Liver (tissue), 8 donors: ENCODE measurements at regions not wholly inside any gene's neighbourhood (a gene's known extent, or its start where the extent isn't known, plus 50 kb on each side); places are given as distances from the start of the nearest gene placed in this dataset.

ENCODE experiments used
- DNase-seq: peaks from one replicate; pipeline ENCODE4 v3.0.0-alpha.2; 2017; ENCODE audit warnings: low spot score
- H3K27ac ChIP-seq, 2 donors: one replicate each; pipeline ENCODE4 v1.7.0; 2013; ENCODE audit warnings: inconsistent platforms in 2 of 2, low read length in 2 of 2, control low read depth in 1 of 2, low read depth in 1 of 2, mild to moderate bottlenecking in 1 of 2
- H3K27me3 ChIP-seq, 4 donors: one replicate each; pipeline versions ENCODE4 v1.6.1 to v1.7.0; 2013; ENCODE audit warnings: low read length in 3 of 4, inconsistent platforms in 1 of 4, mild to moderate bottlenecking in 1 of 4, moderate library complexity in 1 of 4; ENCODE audit not compliant: control insufficient read depth in 4 of 4, insufficient read depth in 4 of 4
- H3K36me3 ChIP-seq, 4 donors: one replicate each; pipeline versions ENCODE4 v1.6.1 to v1.7.0; 2013; ENCODE audit warnings: low read length in 3 of 4, mild to moderate bottlenecking in 3 of 4, low read depth in 1 of 4, moderate library complexity in 1 of 4; ENCODE audit not compliant: control insufficient read depth in 4 of 4, insufficient read depth in 3 of 4
- H3K4me1 ChIP-seq, 4 donors: one replicate each; pipeline versions ENCODE4 v1.6.1 to v1.7.0; 2013; ENCODE audit warnings: low read length in 3 of 4, mild to moderate bottlenecking in 3 of 4, moderate library complexity in 1 of 4; ENCODE audit not compliant: control insufficient read depth in 4 of 4, insufficient read depth in 4 of 4
- H3K4me3 ChIP-seq, 3 donors: one replicate each; pipeline versions ENCODE4 v1.6.1 to v1.7.0; 2013; ENCODE audit warnings: low read length in 3 of 3, control low read depth in 1 of 3, low read depth in 1 of 3, mild to moderate bottlenecking in 1 of 3
- H3K9ac ChIP-seq, 2 donors: one replicate each; pipeline ENCODE4 v1.7.0; 2013; ENCODE audit warnings: low read length in 2 of 2, mild to moderate bottlenecking in 2 of 2, moderate library complexity in 2 of 2, control low read depth in 1 of 2, low read depth in 1 of 2
- H3K9me3 ChIP-seq, 4 donors: one replicate each; pipeline versions ENCODE4 v1.6.1 to v1.7.0; 2013; ENCODE audit warnings: low read length in 3 of 4; ENCODE audit not compliant: control insufficient read depth in 4 of 4
- EGR1 ChIP-seq, 2 donors: IDR thresholded peaks; 2 replicates each; pipeline ENCODE4 v1.6.1; 2016 to 2018; ENCODE audit warnings: antibody characterized with exemption in 2 of 2, low read depth in 2 of 2
- FOXA1 ChIP-seq: IDR thresholded peaks from 2 replicates; pipeline ENCODE4 v1.6.1; 2016; ENCODE audit warnings: antibody characterized with exemption
- FOXA2 ChIP-seq: IDR thresholded peaks from 2 replicates; pipeline ENCODE4 v1.6.1; 2016; ENCODE audit warnings: antibody characterized with exemption
- GABPA ChIP-seq, 2 donors: IDR thresholded peaks in 1 of 2; conservative IDR thresholded peaks in 1 of 2; 2 replicates each; pipeline ENCODE4 v1.6.1; 2016; ENCODE audit warnings: antibody characterized with exemption in 2 of 2, mild to moderate bottlenecking in 1 of 2, moderate library complexity in 1 of 2
- HNF4A ChIP-seq, 2 donors: conservative IDR thresholded peaks; 2 replicates each; pipeline ENCODE4 v1.6.1; 2016; ENCODE audit warnings: antibody characterized with exemption in 2 of 2, mild to moderate bottlenecking in 2 of 2
- HNF4G ChIP-seq: IDR thresholded peaks from 2 replicates; pipeline ENCODE4 v1.6.1; 2016; ENCODE audit warnings: antibody characterized with exemption
- JUND ChIP-seq, 2 donors: IDR thresholded peaks; 2 replicates each; pipeline ENCODE4 v1.6.1; 2016; ENCODE audit warnings: antibody characterized with exemption in 2 of 2
- NR2F2 ChIP-seq: IDR thresholded peaks from 2 replicates; pipeline ENCODE4 v1.6.1; 2016; ENCODE audit warnings: antibody characterized with exemption
- RAD21 ChIP-seq, 2 donors: IDR thresholded peaks; 2 replicates each; pipeline ENCODE4 v1.6.1; 2016; ENCODE audit warnings: antibody characterized with exemption in 2 of 2, mild to moderate bottlenecking in 2 of 2
- RXRA ChIP-seq, 2 donors: IDR thresholded peaks; 2 replicates each; pipeline ENCODE4 v1.6.1; 2017 to 2018; ENCODE audit warnings: antibody characterized with exemption in 2 of 2, mild to moderate bottlenecking in 1 of 2
- YY1 ChIP-seq: IDR thresholded peaks from 2 replicates; pipeline ENCODE4 v1.6.1; 2016; ENCODE audit warnings: antibody characterized with exemption, mild to moderate bottlenecking
- WGBS: extraction: QIAGEN DNeasy Blood & Tissue Kit; methylation state at CpG from one replicate; pipeline ENCODE4 v1.1.7; 2013; 5-methylcytosine and 5-hydroxymethylcytosine counted together
- TF ChIP-seq, protein P1 (sequence below): IDR thresholded peaks from 2 replicates; pipeline ENCODE4 v1.6.1; 2016; ENCODE audit warnings: antibody characterized with exemption
- TF ChIP-seq, protein P2 (sequence below): IDR thresholded peaks from 2 replicates; pipeline ENCODE4 v1.6.1; 2016; ENCODE audit warnings: antibody characterized with exemption
- TF ChIP-seq, protein P3 (sequence below): fragments of 150-350 bp; IDR thresholded peaks from 2 replicates; pipeline ENCODE4 v1.5.1; 2017; ENCODE audit warnings: improper control_type of control experiment, low read depth, low read length; ENCODE audit not compliant: missing input control
- TF ChIP-seq, protein P4 (sequence below): IDR thresholded peaks from 2 replicates; pipeline ENCODE4 v1.6.1; 2016; ENCODE audit warnings: antibody characterized with exemption
- TF ChIP-seq, protein P5 (sequence below): IDR thresholded peaks from 2 replicates; pipeline ENCODE4 v1.6.1; 2016; ENCODE audit warnings: antibody characterized with exemption, mild to moderate bottlenecking
- donor health status: healthy.
- donor health status: healthy.
- donor health status: healthy.
- donor health status: healthy.
- donor health status: healthy.

DNA sequence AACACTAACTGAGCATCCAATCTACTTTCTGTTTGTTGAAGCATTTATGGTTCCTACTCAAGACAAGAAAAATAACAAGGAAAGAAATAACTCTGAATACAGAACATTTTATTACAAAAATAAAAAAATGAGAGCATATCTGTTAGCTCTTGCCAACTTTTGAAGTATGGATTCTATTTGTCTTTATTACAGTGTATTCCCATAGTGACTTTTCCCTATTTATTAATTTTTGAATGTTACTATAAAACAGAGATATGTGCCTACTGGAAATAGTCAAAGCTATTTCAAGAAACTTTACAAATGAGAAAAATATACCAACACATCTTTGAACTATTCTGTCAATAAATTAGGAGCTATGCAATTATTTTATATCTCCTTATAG lies 153.0 kb downstream of the HLX start:
- H3K9ac ChIP-seq: no peak overlapping the region
- TF ChIP-seq RAD21 (IDR thresholded peaks at IDR 0.05) (no peak), HNF4G (no peak), EGR1 (IDR thresholded peaks at IDR 0.05; ENCODE audit: low read depth in 2 of 2) (no peak), HNF4A (conservative IDR thresholded peaks at IDR 0.05) (no peak), JUND (IDR thresholded peaks at IDR 0.05) (no peak), YY1 (no peak), GABPA (IDR thresholded peaks at IDR 0.05 in 1 of 2, conservative IDR thresholded peaks at IDR 0.05 in 1 of 2) (no peak), NR2F2 (no peak), FOXA2 (no peak), RXRA (IDR thresholded peaks at IDR 0.05) (no peak)
- TF ChIP-seq, protein P1, sequence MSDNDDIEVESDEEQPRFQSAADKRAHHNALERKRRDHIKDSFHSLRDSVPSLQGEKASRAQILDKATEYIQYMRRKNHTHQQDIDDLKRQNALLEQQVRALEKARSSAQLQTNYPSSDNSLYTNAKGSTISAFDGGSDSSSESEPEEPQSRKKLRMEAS: no peak
- TF ChIP-seq, protein P2, sequence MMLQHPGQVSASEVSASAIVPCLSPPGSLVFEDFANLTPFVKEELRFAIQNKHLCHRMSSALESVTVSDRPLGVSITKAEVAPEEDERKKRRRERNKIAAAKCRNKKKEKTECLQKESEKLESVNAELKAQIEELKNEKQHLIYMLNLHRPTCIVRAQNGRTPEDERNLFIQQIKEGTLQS: no peak
- TF ChIP-seq, protein P3, sequence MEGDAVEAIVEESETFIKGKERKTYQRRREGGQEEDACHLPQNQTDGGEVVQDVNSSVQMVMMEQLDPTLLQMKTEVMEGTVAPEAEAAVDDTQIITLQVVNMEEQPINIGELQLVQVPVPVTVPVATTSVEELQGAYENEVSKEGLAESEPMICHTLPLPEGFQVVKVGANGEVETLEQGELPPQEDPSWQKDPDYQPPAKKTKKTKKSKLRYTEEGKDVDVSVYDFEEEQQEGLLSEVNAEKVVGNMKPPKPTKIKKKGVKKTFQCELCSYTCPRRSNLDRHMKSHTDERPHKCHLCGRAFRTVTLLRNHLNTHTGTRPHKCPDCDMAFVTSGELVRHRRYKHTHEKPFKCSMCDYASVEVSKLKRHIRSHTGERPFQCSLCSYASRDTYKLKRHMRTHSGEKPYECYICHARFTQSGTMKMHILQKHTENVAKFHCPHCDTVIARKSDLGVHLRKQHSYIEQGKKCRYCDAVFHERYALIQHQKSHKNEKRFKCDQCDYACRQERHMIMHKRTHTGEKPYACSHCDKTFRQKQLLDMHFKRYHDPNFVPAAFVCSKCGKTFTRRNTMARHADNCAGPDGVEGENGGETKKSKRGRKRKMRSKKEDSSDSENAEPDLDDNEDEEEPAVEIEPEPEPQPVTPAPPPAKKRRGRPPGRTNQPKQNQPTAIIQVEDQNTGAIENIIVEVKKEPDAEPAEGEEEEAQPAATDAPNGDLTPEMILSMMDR: no peak
- TF ChIP-seq, protein P4, sequence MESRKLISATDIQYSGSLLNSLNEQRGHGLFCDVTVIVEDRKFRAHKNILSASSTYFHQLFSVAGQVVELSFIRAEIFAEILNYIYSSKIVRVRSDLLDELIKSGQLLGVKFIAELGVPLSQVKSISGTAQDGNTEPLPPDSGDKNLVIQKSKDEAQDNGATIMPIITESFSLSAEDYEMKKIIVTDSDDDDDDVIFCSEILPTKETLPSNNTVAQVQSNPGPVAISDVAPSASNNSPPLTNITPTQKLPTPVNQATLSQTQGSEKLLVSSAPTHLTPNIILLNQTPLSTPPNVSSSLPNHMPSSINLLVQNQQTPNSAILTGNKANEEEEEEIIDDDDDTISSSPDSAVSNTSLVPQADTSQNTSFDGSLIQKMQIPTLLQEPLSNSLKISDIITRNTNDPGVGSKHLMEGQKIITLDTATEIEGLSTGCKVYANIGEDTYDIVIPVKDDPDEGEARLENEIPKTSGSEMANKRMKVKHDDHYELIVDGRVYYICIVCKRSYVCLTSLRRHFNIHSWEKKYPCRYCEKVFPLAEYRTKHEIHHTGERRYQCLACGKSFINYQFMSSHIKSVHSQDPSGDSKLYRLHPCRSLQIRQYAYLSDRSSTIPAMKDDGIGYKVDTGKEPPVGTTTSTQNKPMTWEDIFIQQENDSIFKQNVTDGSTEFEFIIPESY: no peak
- H3K4me1 ChIP-seq: no peaks in the 10 kb centered on the region
- no peaks in the 10 kb centered on the region for H3K9me3 ChIP-seq
- no peak overlapping the region for H3K27ac ChIP-seq
- no peaks in the 10 kb centered on the region for H3K36me3 ChIP-seq
- no peak overlapping the region for H3K4me3 ChIP-seq
- H3K27me3 ChIP-seq: no peaks in the 10 kb centered on the region
- no peak for DNase-seq

DNA sequence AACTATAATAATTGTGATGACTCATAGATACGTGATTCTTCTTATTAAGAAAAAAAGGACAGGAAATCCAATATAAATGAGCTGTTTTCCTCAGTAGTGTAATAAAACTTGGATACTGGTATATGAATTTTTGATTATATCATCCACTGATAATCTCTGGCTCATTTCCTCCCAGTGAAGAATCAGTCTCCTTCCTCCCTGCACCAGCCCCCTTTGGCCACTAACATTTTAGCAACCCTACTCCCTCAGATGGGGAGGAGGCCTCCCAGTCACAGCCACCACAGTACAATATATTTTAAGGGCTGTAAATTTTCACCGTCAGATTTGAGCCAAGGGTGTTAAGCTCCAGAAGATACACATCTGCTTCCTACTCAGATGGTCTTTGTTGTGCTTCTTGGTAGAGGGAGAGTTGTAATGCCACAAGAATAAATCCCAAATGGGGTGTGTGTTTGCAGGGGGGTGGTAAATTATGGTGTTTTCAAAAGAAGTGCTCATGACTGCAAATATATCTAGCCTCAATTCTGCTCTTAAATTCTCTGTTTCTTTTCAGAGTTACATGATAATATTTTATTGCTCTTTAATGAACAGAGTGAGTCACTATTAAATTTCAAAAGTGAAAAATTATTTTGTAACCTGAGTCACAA lies 153.5 kb downstream of the HLX start:
- Histone ChIP-seq H3K36me3 (no peaks in the 10 kb centered on the region), H3K27me3 (no peaks in the 10 kb centered on the region), H3K4me1 (no peaks in the 10 kb centered on the region), H3K9ac (no peak overlapping the region), H3K4me3 (no peak overlapping the region), H3K9me3 (no peaks in the 10 kb centered on the region), H3K27ac (no peak overlapping the region)
- 63% methylated on average over 2 of the region's 2 CpGs for WGBS
- TF ChIP-seq FOXA1 (no peak), HNF4A (conservative IDR thresholded peaks at IDR 0.05) (no peak)
- TF ChIP-seq, protein P5, sequence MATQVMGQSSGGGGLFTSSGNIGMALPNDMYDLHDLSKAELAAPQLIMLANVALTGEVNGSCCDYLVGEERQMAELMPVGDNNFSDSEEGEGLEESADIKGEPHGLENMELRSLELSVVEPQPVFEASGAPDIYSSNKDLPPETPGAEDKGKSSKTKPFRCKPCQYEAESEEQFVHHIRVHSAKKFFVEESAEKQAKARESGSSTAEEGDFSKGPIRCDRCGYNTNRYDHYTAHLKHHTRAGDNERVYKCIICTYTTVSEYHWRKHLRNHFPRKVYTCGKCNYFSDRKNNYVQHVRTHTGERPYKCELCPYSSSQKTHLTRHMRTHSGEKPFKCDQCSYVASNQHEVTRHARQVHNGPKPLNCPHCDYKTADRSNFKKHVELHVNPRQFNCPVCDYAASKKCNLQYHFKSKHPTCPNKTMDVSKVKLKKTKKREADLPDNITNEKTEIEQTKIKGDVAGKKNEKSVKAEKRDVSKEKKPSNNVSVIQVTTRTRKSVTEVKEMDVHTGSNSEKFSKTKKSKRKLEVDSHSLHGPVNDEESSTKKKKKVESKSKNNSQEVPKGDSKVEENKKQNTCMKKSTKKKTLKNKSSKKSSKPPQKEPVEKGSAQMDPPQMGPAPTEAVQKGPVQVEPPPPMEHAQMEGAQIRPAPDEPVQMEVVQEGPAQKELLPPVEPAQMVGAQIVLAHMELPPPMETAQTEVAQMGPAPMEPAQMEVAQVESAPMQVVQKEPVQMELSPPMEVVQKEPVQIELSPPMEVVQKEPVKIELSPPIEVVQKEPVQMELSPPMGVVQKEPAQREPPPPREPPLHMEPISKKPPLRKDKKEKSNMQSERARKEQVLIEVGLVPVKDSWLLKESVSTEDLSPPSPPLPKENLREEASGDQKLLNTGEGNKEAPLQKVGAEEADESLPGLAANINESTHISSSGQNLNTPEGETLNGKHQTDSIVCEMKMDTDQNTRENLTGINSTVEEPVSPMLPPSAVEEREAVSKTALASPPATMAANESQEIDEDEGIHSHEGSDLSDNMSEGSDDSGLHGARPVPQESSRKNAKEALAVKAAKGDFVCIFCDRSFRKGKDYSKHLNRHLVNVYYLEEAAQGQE: no peak
- DNase-seq: no peak
